ENCODE measurements at regions not wholly inside any gene's neighbourhood (a gene's known extent, or its start where the extent isn't known, plus 50 kb on each side); places are given as distances from the start of the nearest gene placed in this dataset.

GRCh38 chr3:177320765-177321247 lies 123.5 kb upstream of the TBL1XR1 start:
- Histone ChIP-seq H3K9me3 (no peaks in the 10 kb centered on the region), H3K4me1 (peaks cover 17 to 81% (median 38%) of the 10 kb centered on the region in 6 donors), H3K27me3 (replicated peaks in 1 of 7) (no peaks in the 10 kb centered on the region), H3K4me3 (no peak overlapping the region), H3K27ac (peak overlapping the region in 6 of 8 donors; percentile 4 to 69 (median 32)), H3K36me3 (no peaks in the 10 kb centered on the region)
- intact Hi-C loops (cut with DNase I; ENCODE audit: low total_unique reads), result no loop called here
- TF ChIP-seq POLR2AphosphoS5 (IDR thresholded peaks at IDR 0.05) (no peak), POLR2A (IDR thresholded peaks at IDR 0.05) (no peak)
- 35 to 51% (median 46%) methylated on average over 4 of the region's 4 CpGs for WGBS, 5 donors
- no peak for DNase-seq

DNA sequence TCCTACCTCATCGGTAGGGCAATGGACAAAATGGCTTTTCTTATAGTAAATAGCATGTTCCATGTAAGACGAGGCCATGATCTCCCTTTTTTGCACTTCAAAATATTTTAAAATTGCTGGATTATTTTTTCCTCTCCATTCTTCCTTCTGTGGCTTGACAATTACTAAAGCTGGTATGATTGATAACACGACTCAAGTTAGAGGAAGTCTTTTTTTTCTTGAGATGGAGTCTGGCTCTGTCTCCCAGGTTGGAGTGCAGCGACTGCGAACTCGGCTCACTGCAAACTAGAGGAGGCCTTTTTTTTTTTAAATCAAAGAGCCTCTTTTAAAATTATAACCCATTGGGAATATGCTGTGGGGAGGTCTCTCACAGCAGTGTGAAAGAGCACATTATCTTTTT lies 124.5 kb upstream of the TBL1XR1 start:
- Histone ChIP-seq H3K9me3 (no peaks in the 10 kb centered on the region), H3K27me3 (replicated peaks in 1 of 7) (no peaks in the 10 kb centered on the region), H3K4me3 (no peak overlapping the region), H3K36me3 (no peaks in the 10 kb centered on the region), H3K27ac (peak overlapping the region in 1 of 8 donors; percentile 29), H3K4me1 (peaks cover 17 to 84% (median 38%) of the 10 kb centered on the region in 6 donors)
- 48 to 67% (median 55%) methylated on average over 6 of the region's 6 CpGs for WGBS, 5 donors
- DNase-seq, result no peak
- intact Hi-C loops (cut with DNase I; ENCODE audit: low total_unique reads), result no loop called here
- TF ChIP-seq, protein P1, sequence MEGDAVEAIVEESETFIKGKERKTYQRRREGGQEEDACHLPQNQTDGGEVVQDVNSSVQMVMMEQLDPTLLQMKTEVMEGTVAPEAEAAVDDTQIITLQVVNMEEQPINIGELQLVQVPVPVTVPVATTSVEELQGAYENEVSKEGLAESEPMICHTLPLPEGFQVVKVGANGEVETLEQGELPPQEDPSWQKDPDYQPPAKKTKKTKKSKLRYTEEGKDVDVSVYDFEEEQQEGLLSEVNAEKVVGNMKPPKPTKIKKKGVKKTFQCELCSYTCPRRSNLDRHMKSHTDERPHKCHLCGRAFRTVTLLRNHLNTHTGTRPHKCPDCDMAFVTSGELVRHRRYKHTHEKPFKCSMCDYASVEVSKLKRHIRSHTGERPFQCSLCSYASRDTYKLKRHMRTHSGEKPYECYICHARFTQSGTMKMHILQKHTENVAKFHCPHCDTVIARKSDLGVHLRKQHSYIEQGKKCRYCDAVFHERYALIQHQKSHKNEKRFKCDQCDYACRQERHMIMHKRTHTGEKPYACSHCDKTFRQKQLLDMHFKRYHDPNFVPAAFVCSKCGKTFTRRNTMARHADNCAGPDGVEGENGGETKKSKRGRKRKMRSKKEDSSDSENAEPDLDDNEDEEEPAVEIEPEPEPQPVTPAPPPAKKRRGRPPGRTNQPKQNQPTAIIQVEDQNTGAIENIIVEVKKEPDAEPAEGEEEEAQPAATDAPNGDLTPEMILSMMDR (IDR thresholded peaks at IDR 0.05 in 8 of 11, conservative IDR thresholded peaks at IDR 0.05 in 3 of 11), result no peak
- TF ChIP-seq POLR2A (IDR thresholded peaks at IDR 0.05) (no peak), POLR2AphosphoS5 (IDR thresholded peaks at IDR 0.05) (no peak)

DNA sequence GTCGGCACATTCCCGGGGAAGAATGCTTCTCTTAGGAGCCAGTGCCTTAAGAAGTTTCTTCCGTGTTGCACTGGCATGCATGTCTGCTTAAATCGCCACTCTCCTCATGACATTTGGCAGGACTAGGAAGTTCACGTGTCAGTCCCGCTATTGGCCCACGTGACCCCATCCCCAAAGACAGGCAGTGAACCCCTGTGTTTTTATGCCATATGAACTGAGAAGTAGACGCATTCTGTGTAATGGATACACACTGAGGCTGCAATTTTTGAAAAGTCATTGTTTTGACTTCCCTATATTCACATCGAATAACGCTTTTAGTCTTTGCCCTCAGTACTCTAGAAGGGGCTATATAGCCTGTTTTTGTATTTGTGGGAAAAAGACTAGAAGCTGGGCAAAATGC lies 125.6 kb upstream of the TBL1XR1 start:
- TF ChIP-seq, protein P1 (IDR thresholded peaks at IDR 0.05 in 8 of 11, conservative IDR thresholded peaks at IDR 0.05 in 3 of 11), result no peak
- TF ChIP-seq POLR2AphosphoS5 (IDR thresholded peaks at IDR 0.05) (no peak), POLR2A (IDR thresholded peaks at IDR 0.05) (no peak)
- Histone ChIP-seq H3K4me1 (peaks cover 17 to 74% (median 36%) of the 10 kb centered on the region in 6 donors), H3K36me3 (no peaks in the 10 kb centered on the region), H3K4me3 (no peak overlapping the region), H3K27me3 (replicated peaks in 1 of 7) (no peaks in the 10 kb centered on the region), H3K9me3 (no peaks in the 10 kb centered on the region), H3K27ac (peak overlapping the region in 2 of 8 donors; percentile 14 to 32)
- WGBS, 5 donors, result 51 to 65% (median 53%) methylated on average over 10 of the region's 10 CpGs
- intact Hi-C loops (cut with DNase I; ENCODE audit: low total_unique reads), result no loop called here
- DNase-seq, result no peak

GRCh38 chr3:177329854-177330253 lies 132.6 kb upstream of the TBL1XR1 start:
- Histone ChIP-seq H3K4me1 (peaks cover 0 to 43% (median 27%) of the 10 kb centered on the region in 6 donors), H3K4me3 (no peak overlapping the region), H3K27me3 (replicated peaks in 1 of 7) (no peaks in the 10 kb centered on the region), H3K36me3 (no peaks in the 10 kb centered on the region), H3K9me3 (no peaks in the 10 kb centered on the region), H3K27ac (no peak overlapping the region)
- DNase-seq, result no peak
- intact Hi-C loops (cut with DNase I; ENCODE audit: low total_unique reads), result no loop called here
- TF ChIP-seq, protein P1 (IDR thresholded peaks at IDR 0.05 in 8 of 11, conservative IDR thresholded peaks at IDR 0.05 in 3 of 11), result no peak
- TF ChIP-seq POLR2A (IDR thresholded peaks at IDR 0.05) (no peak), POLR2AphosphoS5 (IDR thresholded peaks at IDR 0.05) (no peak)
- WGBS, 5 donors, result 90 to 100% (median 96%) methylated on average over 3 of the region's 3 CpGs

Measured in spleen (tissue), 11 donors.